Renal pelvis (tissue), 1 donor: ENCODE measurements at regions not wholly inside any gene's neighbourhood (a gene's known extent, or its start where the extent isn't known, plus 50 kb on each side); places are given as distances from the start of the nearest gene placed in this dataset.

ENCODE experiments used
- DNase-seq: peaks from one replicate; pipeline ENCODE4 v3.0.0-alpha.2; 2013

DNA sequence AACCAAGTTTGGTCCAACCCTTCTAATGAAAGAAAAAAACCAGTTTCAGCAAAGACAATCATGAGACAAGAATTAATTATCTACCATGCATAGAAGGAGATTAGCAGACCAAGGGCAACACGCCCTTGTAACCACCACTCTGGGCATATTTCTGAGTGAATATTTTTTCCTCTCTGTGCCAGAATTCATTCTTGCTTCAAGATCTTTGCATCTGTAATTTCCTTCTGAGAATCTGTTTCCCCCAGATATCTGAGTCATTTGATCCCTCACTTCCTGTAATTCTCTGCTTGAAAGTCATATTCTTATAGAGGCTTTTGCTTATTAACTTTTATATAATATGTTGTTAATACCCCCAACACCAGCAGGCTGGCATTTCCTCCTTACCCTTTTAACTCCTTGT lies 243.7 kb downstream of the SLC16A7 start:
- no peak for DNase-seq

DNA sequence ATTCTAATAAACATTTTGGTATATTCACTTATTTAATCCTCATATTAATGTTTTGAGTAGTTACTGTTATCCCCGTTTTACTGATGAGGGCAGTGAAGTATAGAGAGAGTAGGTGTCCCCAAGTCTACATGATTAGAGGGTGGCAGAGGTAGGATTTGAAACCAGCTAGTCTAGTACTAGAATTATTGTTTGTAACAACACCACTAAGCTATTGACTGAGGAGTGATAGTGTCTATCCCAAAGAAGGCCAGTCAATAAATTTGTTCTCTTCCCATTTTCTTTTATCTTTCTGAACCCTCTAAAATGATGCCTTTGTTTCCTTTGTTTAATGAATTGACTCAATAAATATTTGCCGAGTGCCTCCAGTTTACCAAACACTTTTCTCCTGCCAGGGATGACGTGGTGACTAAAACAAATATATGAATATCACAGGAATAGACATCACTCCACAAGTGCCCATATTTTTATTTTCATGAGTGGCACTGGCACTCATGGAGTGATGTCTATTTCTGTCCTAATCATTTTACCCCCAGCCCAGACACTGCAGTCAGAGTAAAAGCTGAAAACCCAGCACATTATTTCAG lies 247.5 kb downstream of the SLC16A7 start:
- DNase-seq = no peak

GRCh38 chr12:59844750-59845149 lies 248.9 kb downstream of the SLC16A7 start:
- no peak for DNase-seq

DNA sequence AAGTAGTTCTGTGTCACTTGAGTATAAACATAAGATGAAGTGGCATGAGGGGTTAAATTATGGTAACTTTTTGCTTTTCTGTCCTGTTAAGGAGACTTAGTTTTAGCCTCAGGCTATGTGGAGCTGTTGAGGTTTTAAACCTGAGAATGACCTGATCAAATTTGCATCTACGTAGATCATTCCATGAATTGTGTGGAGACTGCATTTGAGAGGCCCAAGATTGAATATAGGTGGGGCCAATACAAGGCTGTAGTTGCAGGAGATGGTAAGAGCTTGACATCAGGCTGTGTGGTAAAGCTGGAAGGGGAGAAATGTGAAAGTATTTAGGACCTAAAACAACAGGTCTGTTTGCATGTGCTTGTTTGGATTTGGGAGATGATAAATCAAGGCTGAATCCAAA lies 249.5 kb downstream of the SLC16A7 start:
- no peak for DNase-seq

- DNase-seq = no peak
Observed at GRCh38 chr12:59847127-59847526, 251.3 kb downstream of the SLC16A7 start.

DNA sequence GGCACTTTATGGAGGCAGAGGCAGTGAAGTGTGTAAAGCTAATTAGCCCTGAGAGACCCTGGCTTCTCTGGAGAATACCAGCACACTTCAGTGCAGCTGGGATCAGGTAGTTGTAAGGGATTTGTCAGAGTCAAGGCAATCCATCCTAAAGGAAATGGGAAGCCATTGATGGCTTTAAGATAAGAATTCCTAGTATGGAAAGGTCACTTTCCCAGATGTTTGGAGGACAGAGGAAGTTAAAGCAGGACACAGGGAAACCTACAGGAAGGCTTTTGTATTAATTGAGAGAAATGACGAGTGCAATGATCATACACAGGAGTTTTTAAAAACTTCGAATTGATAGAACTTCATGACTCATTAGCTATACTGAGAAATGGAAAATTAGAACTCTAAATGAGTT lies 254.4 kb downstream of the SLC16A7 start:
- DNase-seq = no peak

DNA sequence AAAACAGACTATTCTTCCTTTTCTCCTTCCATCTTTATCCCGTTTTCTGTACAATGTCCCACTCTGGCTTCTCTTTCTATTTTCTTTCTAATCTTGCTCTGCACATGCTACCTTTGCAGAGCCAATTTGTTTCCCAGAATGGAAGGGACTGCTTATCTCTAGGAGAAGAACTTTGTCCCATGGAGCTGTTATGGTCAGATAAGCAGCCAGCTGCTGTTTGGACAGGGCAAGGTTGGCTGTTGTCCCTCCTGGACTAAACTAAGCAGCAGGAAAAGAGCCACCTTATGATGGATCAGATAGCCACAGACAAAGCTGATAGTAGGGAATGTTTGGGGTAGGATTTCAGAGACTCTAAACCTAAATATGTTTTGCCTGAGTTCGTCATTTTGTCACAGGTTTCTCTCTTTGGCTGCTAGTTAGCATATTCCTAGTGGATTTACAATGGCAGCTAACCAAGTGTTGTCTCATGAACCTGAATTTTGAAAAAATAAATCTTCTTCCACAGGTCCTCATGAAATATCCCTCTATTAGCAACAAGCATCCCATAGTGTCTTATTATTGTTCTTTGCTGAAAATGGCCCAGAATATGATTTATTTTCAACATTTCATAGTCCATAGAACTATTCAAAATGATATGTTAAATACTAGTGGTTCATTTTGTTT lies 262.8 kb downstream of the SLC16A7 start:
- no peak for DNase-seq

GRCh38 chr12:59859171-59859510 lies 263.3 kb downstream of the SLC16A7 start:
- DNase-seq = no peak

DNA sequence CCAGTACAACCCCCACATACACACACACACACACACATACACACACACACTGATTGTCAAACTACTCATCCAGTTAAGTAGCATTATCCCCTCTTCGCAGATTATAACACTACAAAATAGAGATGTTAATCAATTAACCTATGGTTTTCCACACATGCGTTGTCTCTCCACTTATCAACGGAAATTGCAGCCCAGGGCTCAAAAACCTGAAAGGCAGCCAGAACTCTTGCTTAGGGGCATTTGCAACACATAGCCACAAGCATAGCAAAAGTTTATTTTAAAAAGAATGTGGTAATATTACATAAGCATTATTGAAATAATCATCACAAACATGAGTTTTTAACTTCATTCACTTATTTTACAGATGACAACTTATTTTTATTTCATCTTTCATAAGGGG lies 265.8 kb downstream of the SLC16A7 start:
- DNase-seq = no peak

DNA sequence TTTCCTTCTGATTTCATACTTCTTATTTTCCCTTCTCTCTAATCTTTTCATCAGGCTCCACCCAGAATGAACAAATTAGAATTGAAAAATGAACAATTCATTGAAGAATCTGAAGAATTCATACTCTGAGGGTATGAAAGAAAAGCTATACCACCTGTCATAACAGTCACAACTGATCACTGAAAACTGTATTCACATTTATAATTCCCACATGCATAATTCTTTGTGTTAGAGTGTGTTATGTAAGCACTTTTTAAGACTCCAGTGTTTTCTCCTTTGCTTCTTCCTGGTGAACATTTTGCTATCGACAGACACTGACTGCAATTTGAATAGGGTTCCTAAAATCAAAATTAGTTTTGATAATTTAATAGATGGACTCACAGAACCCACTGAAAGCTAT lies 271.2 kb downstream of the SLC16A7 start:
- DNase-seq = no peak

DNA sequence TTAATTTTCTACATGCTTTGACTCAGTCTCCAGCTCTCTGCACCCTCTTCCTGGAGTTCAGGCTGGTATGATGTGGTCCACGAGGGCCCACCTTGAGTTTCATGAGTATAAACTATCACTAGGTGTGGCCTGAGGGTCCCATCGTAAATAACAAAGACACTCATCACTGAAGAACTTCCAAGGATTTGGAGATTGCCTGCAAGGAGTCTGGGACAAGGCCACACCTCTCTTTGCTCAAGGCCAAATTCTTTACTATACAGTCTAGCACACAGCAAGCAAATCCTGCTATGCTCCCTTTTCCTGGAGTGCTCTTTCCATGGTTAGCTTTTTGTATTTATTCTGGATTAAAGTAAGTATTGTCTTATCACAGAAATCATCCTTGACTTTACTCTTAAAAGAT lies 271.9 kb downstream of the SLC16A7 start:
- no peak for DNase-seq

GRCh38 chr12:59871779-59872178 lies 275.9 kb downstream of the SLC16A7 start:
- no peak for DNase-seq

GRCh38 chr12:59873136-59873535 lies 277.3 kb downstream of the SLC16A7 start:
- no peak for DNase-seq

GRCh38 chr12:59874781-59875180 lies 279.0 kb downstream of the SLC16A7 start:
- peak; percentile 2 for DNase-seq

- DNase-seq = no peak
Observed at GRCh38 chr12:59886131-59886733, 290.4 kb downstream of the SLC16A7 start.

DNA sequence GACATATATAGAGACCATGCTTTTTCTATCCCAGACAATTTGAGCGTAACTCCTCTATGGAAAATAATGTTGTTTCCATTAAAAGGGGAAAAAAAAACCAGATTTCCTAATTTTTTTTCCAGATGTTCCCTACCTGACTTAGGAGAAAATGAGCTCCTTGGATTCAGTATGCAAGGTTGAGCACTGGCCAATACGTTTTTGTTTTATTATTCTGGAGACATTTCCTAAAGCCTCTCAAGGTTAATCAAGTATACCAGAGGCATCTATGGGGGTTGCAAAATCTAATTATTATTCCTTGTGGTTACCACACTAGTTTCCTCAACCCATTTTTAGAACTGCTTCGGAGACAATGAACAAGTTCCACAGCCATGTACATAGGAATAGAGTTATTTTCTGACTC lies 291.3 kb downstream of the SLC16A7 start:
- DNase-seq = no peak

- DNase-seq = no peak
Observed at GRCh38 chr12:59890896-59891579, 295.2 kb downstream of the SLC16A7 start.

DNA sequence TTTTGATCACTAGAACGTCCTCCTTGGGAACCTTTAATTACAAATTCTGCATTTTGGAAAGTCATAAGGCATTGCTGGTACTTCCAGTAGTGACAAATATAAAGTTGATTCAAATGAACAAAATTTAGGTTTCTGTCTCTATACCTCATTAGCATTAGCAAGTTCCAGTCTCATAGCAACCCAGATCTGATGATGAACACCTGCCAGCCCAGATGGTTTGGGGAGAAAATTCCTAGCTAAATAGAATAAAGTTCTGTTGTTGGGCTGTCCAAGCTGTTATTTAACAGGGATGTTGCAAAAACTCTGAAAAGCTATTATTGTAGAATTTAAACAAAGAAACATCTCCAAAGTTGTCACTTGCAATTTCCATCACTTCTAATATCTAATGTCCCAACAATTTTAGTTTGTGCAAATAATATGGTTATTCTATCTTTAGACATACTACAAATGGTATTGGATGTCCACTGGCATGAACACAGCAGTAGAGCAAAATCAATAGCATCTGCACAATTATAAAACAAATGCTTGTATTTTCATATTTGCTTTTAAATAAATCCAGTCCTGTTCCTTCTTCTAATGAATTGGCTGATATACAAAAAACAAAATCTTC lies 299.4 kb downstream of the SLC16A7 start:
- no peak for DNase-seq

GRCh38 chr12:59904874-59905521 lies 309.2 kb downstream of the SLC16A7 start:
- no peak for DNase-seq

GRCh38 chr12:59911516-59911915 lies 315.7 kb downstream of the SLC16A7 start:
- no peak for DNase-seq

DNA sequence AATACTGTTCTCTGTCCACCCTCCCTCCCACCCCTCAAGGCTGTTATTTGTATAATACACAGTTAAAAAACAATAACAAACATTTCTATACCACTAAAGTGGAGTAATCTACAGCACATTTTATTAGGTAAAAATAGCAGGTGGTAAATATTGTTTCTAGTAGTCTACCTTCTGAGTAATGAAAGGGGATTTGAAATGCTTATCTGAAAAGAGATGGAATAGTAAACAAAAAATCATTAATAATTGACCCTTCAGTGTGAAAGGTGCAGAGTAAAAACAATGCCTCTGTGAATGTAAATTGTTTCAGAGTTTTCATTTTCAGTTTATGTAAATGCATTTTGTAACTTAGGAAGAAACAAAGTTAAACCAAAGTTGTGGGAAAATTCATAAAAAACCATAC lies 321.2 kb downstream of the SLC16A7 start:
- DNase-seq = no peak

DNA sequence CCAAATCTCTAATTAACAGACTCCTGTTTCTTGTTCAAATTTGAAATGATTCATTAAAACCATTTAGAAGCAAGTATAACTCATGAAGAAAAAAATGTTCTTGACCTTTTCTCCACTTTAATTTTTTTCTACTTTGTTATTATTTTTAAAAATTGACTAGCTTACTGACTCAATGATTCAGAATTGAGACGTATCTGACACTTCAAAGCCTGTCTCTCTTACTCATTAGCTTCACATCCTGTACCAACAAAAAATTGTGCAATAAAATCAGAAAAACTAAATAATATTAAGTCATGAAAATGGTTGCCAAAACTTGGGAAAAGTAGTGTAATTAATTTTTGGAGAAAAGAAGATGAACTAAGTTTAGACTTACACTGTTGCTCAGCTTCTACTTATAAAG lies 331.2 kb downstream of the SLC16A7 start:
- no peak for DNase-seq
